K562 (cell line): ENCODE measurements at regions not wholly inside any gene's neighbourhood (a gene's known extent, or its start where the extent isn't known, plus 50 kb on each side); places are given as distances from the start of the nearest gene placed in this dataset.

ENCODE experiments used
- BRCA1 ChIP-seq, 2 experiments: fragments of 450-650 bp in 1 of 2; sonication (generic) in 1 of 2; formaldehyde crosslinking in 1 of 2; IDR thresholded peaks; 2 replicates each; pipeline versions ENCODE4 v1.5.0 to v1.6.1; 2017 to 2020; ENCODE audit warnings: mild to moderate bottlenecking in 1 of 2, missing genetic modification reagents in 1 of 2
- MBD2 ChIP-seq: sonication (generic); IDR thresholded peaks from 2 replicates; pipeline ENCODE4 v1.6.1; 2016; ENCODE audit warnings: low read depth, borderline replicate concordance
- ZNF121 ChIP-seq: sonication (generic); formaldehyde crosslinking; conservative IDR thresholded peaks from 2 replicates; pipeline ENCODE4 v1.8.0; 2022; ENCODE audit warnings: missing genetic modification reagents
- TF ChIP-seq, protein P1 (sequence below), 3 experiments: IDR thresholded peaks in 2 of 3; conservative IDR thresholded peaks in 1 of 3; 2 replicates each; pipeline ENCODE4 v1.5.1; 2011 to 2012; ENCODE audit warnings: low read length in 3 of 3, mild to moderate bottlenecking in 3 of 3, control low read depth in 2 of 3, improper control_type of control experiment in 1 of 3, inconsistent platforms in 1 of 3, low read depth in 1 of 3, mixed read lengths in 1 of 3, moderate library complexity in 1 of 3; ENCODE audit not compliant: insufficient read depth in 2 of 3

DNA sequence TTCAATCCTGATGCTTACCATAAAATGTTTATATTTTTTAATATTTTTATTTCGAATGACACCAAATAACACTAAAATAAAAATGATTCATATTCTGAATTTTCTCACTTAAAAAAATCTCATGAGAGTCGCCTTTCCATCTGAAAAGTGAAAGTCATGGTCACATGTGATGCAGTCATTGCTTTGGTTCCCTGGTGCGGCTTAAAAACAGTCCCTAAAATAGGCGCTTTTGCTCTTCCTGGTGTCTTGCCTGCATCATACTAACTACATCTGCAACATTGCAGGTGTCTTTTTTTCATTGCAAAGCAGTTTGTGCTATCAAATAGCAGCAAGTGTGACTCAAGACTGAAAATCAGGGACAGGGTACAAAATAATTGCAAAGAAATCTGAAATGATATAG, 185.2 kb upstream of the NREP start:
- no peak for TF ChIP-seq BRCA1 (IDR thresholded peaks at IDR 0.05)
- no peak for TF ChIP-seq BRCA1 (CRISPR knock-in tag; IDR thresholded peaks at IDR 0.05)
- TF ChIP-seq, protein P1, sequence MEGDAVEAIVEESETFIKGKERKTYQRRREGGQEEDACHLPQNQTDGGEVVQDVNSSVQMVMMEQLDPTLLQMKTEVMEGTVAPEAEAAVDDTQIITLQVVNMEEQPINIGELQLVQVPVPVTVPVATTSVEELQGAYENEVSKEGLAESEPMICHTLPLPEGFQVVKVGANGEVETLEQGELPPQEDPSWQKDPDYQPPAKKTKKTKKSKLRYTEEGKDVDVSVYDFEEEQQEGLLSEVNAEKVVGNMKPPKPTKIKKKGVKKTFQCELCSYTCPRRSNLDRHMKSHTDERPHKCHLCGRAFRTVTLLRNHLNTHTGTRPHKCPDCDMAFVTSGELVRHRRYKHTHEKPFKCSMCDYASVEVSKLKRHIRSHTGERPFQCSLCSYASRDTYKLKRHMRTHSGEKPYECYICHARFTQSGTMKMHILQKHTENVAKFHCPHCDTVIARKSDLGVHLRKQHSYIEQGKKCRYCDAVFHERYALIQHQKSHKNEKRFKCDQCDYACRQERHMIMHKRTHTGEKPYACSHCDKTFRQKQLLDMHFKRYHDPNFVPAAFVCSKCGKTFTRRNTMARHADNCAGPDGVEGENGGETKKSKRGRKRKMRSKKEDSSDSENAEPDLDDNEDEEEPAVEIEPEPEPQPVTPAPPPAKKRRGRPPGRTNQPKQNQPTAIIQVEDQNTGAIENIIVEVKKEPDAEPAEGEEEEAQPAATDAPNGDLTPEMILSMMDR (IDR thresholded peaks at IDR 0.05 in 2 of 3, conservative IDR thresholded peaks at IDR 0.05 in 1 of 3; ENCODE audit: insufficient read depth in 2 of 3, low read depth in 1 of 3, low read length in 3 of 3) = no peak
- TF ChIP-seq ZNF121 (CRISPR knock-in tag) = no peak
- no peak for TF ChIP-seq MBD2
